ENCODE measurements at regions not wholly inside any gene's neighbourhood (a gene's known extent, or its start where the extent isn't known, plus 50 kb on each side); places are given as distances from the start of the nearest gene placed in this dataset.

GRCh38 chrX:1877780-1878179 is 262.9 kb downstream of the ASMT start:
- TF ChIP-seq CTCF (IDR thresholded peaks at IDR 0.05) (no peak), POLR2A (IDR thresholded peaks at IDR 0.05) (no peak)

All from esophagus squamous epithelium (tissue), 4 donors.